ENCODE measurements at regions not wholly inside any gene's neighbourhood (a gene's known extent, or its start where the extent isn't known, plus 50 kb on each side); places are given as distances from the start of the nearest gene placed in this dataset.

DNA sequence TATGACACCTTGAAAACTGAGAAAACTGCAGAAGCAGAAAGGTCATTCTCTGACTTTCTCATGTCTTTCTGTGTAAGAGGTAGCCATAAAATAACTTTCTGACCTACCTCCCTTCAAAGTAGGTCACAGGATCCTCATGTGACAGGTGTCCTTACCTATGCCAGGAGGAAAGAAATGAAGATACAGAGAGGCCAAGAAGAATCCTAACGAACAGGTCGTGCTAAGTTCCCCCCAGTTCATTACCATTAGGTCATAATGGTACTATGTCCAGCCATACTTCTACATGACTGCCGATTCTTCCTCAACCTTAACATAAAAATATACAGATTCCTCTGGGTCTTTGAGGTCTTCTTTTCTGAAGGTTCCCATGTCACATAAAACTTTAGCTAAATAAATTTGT lies 118.6 kb downstream of the FOXB1 start:
- Histone ChIP-seq H3K9ac (ENCODE audit: insufficient read depth in 1 of 2, low read depth in 2 of 2, low read length in 2 of 2) (no peak overlapping the region), H3K27me3 (ENCODE audit: control insufficient read depth in 2 of 2, insufficient read depth in 2 of 2, low read length in 2 of 2) (no peaks in the 10 kb centered on the region; a peak in 2 of 5 replicates), H3K27ac (ENCODE audit: extremely low read depth, low read depth, low read length) (no peak overlapping the region), H3K4me3 (no peak overlapping the region), H3K36me3 (ENCODE audit: control insufficient read depth, insufficient read depth, low read length) (no peaks in the 10 kb centered on the region), H3K9me3 (replicated peaks; ENCODE audit: control insufficient read depth, insufficient read depth, low read depth, low read length) (no peaks in the 10 kb centered on the region), H4K20me1 (replicated peaks; ENCODE audit: control insufficient read depth, insufficient read depth, low read length) (no peaks in the 10 kb centered on the region), H2AFZ (ENCODE audit: low read depth, low read length) (no peak overlapping the region), H3K79me2 (ENCODE audit: control insufficient read depth, insufficient read depth, low read length) (no peaks in the 10 kb centered on the region), H3K9me1 (ENCODE audit: control insufficient read depth, insufficient read depth, low read length) (no peaks in the 10 kb centered on the region), H3K4me2 (ENCODE audit: insufficient read depth, low read length) (no peak overlapping the region), H3K4me1 (replicated peaks in 1 of 2; ENCODE audit: control insufficient read depth in 2 of 2, insufficient read depth in 2 of 2, low read length in 2 of 2) (no peaks in the 10 kb centered on the region)
- in situ Hi-C loops (cut with MboI) (no loop called here), intact Hi-C loops (cut with micrococcal nuclease) (no loop called here)
- FAIRE-seq (no peak), DNase-seq (ENCODE audit: extremely low read depth in 1 of 4, low spot score in 3 of 4) (no peak), ATAC-seq (no peak)
- ChIA-PET CTCF (ENCODE audit: low intra/inter-chr PET ratio) (no interaction called here), POLR2A (no interaction called here)
- BruUV-seq (replicated peaks), result no TSS peak
- WGBS (ENCODE audit: insufficient coverage, low coverage, missing lambda C conversion rate), result 0% methylated on average over 3 of the region's 3 CpGs
- TF ChIP-seq, protein P1, sequence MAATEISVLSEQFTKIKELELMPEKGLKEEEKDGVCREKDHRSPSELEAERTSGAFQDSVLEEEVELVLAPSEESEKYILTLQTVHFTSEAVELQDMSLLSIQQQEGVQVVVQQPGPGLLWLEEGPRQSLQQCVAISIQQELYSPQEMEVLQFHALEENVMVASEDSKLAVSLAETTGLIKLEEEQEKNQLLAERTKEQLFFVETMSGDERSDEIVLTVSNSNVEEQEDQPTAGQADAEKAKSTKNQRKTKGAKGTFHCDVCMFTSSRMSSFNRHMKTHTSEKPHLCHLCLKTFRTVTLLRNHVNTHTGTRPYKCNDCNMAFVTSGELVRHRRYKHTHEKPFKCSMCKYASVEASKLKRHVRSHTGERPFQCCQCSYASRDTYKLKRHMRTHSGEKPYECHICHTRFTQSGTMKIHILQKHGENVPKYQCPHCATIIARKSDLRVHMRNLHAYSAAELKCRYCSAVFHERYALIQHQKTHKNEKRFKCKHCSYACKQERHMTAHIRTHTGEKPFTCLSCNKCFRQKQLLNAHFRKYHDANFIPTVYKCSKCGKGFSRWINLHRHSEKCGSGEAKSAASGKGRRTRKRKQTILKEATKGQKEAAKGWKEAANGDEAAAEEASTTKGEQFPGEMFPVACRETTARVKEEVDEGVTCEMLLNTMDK (IDR thresholded peaks at IDR 0.05; ENCODE audit: borderline replicate concordance, insufficient read depth, low read depth, low read length, poor library complexity, severe bottlenecking), result no peak
- no peak for TF ChIP-seq CEBPB (tag; IDR thresholded peaks at IDR 0.05)
- no peak for TF ChIP-seq SMAD4 (CRISPR knock-in tag; conservative IDR thresholded peaks at IDR 0.05)
- TF ChIP-seq, protein P2, sequence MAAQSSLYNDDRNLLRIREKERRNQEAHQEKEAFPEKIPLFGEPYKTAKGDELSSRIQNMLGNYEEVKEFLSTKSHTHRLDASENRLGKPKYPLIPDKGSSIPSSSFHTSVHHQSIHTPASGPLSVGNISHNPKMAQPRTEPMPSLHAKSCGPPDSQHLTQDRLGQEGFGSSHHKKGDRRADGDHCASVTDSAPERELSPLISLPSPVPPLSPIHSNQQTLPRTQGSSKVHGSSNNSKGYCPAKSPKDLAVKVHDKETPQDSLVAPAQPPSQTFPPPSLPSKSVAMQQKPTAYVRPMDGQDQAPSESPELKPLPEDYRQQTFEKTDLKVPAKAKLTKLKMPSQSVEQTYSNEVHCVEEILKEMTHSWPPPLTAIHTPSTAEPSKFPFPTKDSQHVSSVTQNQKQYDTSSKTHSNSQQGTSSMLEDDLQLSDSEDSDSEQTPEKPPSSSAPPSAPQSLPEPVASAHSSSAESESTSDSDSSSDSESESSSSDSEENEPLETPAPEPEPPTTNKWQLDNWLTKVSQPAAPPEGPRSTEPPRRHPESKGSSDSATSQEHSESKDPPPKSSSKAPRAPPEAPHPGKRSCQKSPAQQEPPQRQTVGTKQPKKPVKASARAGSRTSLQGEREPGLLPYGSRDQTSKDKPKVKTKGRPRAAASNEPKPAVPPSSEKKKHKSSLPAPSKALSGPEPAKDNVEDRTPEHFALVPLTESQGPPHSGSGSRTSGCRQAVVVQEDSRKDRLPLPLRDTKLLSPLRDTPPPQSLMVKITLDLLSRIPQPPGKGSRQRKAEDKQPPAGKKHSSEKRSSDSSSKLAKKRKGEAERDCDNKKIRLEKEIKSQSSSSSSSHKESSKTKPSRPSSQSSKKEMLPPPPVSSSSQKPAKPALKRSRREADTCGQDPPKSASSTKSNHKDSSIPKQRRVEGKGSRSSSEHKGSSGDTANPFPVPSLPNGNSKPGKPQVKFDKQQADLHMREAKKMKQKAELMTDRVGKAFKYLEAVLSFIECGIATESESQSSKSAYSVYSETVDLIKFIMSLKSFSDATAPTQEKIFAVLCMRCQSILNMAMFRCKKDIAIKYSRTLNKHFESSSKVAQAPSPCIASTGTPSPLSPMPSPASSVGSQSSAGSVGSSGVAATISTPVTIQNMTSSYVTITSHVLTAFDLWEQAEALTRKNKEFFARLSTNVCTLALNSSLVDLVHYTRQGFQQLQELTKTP (IDR thresholded peaks at IDR 0.05; ENCODE audit: low read depth in 1 of 2, partially characterized antibody in 2 of 2), result no peak
- TF ChIP-seq, protein P3, sequence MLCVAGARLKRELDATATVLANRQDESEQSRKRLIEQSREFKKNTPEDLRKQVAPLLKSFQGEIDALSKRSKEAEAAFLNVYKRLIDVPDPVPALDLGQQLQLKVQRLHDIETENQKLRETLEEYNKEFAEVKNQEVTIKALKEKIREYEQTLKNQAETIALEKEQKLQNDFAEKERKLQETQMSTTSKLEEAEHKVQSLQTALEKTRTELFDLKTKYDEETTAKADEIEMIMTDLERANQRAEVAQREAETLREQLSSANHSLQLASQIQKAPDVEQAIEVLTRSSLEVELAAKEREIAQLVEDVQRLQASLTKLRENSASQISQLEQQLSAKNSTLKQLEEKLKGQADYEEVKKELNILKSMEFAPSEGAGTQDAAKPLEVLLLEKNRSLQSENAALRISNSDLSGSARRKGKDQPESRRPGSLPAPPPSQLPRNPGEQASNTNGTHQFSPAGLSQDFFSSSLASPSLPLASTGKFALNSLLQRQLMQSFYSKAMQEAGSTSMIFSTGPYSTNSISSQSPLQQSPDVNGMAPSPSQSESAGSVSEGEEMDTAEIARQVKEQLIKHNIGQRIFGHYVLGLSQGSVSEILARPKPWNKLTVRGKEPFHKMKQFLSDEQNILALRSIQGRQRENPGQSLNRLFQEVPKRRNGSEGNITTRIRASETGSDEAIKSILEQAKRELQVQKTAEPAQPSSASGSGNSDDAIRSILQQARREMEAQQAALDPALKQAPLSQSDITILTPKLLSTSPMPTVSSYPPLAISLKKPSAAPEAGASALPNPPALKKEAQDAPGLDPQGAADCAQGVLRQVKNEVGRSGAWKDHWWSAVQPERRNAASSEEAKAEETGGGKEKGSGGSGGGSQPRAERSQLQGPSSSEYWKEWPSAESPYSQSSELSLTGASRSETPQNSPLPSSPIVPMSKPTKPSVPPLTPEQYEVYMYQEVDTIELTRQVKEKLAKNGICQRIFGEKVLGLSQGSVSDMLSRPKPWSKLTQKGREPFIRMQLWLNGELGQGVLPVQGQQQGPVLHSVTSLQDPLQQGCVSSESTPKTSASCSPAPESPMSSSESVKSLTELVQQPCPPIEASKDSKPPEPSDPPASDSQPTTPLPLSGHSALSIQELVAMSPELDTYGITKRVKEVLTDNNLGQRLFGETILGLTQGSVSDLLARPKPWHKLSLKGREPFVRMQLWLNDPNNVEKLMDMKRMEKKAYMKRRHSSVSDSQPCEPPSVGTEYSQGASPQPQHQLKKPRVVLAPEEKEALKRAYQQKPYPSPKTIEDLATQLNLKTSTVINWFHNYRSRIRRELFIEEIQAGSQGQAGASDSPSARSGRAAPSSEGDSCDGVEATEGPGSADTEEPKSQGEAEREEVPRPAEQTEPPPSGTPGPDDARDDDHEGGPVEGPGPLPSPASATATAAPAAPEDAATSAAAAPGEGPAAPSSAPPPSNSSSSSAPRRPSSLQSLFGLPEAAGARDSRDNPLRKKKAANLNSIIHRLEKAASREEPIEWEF (CRISPR knock-in tag; IDR thresholded peaks at IDR 0.05), result no peak
- TF ChIP-seq, protein P4, sequence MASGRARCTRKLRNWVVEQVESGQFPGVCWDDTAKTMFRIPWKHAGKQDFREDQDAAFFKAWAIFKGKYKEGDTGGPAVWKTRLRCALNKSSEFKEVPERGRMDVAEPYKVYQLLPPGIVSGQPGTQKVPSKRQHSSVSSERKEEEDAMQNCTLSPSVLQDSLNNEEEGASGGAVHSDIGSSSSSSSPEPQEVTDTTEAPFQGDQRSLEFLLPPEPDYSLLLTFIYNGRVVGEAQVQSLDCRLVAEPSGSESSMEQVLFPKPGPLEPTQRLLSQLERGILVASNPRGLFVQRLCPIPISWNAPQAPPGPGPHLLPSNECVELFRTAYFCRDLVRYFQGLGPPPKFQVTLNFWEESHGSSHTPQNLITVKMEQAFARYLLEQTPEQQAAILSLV (tag; IDR thresholded peaks at IDR 0.05), result no peak
- no peak for TF ChIP-seq GTF2E2 (tag; IDR thresholded peaks at IDR 0.05)
- no peak for TF ChIP-seq ZNF347 (CRISPR knock-in tag; IDR thresholded peaks at IDR 0.05; ENCODE audit: low read depth)
- TF ChIP-seq, protein P5, sequence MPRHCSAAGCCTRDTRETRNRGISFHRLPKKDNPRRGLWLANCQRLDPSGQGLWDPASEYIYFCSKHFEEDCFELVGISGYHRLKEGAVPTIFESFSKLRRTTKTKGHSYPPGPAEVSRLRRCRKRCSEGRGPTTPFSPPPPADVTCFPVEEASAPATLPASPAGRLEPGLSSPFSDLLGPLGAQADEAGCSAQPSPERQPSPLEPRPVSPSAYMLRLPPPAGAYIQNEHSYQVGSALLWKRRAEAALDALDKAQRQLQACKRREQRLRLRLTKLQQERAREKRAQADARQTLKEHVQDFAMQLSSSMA (CRISPR knock-in tag; IDR thresholded peaks at IDR 0.05), result no peak

Data from K562 (cell line).